Stomach (tissue), 4 donors: ENCODE measurements at regions not wholly inside any gene's neighbourhood (a gene's known extent, or its start where the extent isn't known, plus 50 kb on each side); places are given as distances from the start of the nearest gene placed in this dataset.

Experiments
- CTCF ChIP-seq, 7 experiments: fragments of 450-650 bp in 4 of 7; fragments of 200-600 bp in 3 of 7; sonication (generic) in 3 of 7; IDR thresholded peaks; one replicate each; pipeline ENCODE4 v1.5.1; 2016 to 2019; ENCODE audit warnings: antibody characterized with exemption in 7 of 7, control low read depth in 2 of 7, mild to moderate bottlenecking in 1 of 7
- POLR2A ChIP-seq, 4 donors: fragments of 450-650 bp; IDR thresholded peaks; one replicate each; pipeline ENCODE4 v1.6.1; 2016; ENCODE audit warnings: antibody characterized with exemption in 4 of 4, control low read depth in 2 of 4, mild to moderate bottlenecking in 1 of 4, moderate library complexity in 1 of 4
- POLR2AphosphoS5 ChIP-seq, 3 donors: sonication (generic); formaldehyde crosslinking; IDR thresholded peaks; one replicate each; pipeline ENCODE4 v1.6.1; 2016; ENCODE audit warnings: antibody characterized with exemption in 3 of 3

- TF ChIP-seq CTCF (IDR thresholded peaks at IDR 0.05) (no peak), POLR2A (IDR thresholded peaks at IDR 0.05) (no peak), POLR2AphosphoS5 (IDR thresholded peaks at IDR 0.05) (no peak)
Measured at GRCh38 chr2:66699416-66699792, 264.5 kb downstream of the MEIS1 start.
